ENCODE measurements at regions not wholly inside any gene's neighbourhood (a gene's known extent, or its start where the extent isn't known, plus 50 kb on each side); places are given as distances from the start of the nearest gene placed in this dataset.

GRCh38 chr1:157201767-157202166 lies 63.6 kb upstream of the ETV3 start:
- no peak overlapping the region for H3K4me2 ChIP-seq (ENCODE audit: low read length)
- H2AFZ ChIP-seq (ENCODE audit: low read depth, low read length) = no peak overlapping the region
- peaks cover 21% of the 10 kb centered on the region for H3K27me3 ChIP-seq (ENCODE audit: low read depth, low read length)
- no peak overlapping the region for H3K4me3 ChIP-seq (ENCODE audit: low read length)
- no peaks in the 10 kb centered on the region for H3K36me3 ChIP-seq (replicated peaks; ENCODE audit: low read depth, low read length)
- H3K4me1 ChIP-seq (ENCODE audit: low read length) = no peaks in the 10 kb centered on the region
- TF ChIP-seq EZH2phosphoT487 (IDR thresholded peaks at IDR 0.05; ENCODE audit: low read depth) = no peak
- no peak for TF ChIP-seq CTCF (IDR thresholded peaks at IDR 0.05; ENCODE audit: low read depth, low read length)
- no peak overlapping the region for H3K27ac ChIP-seq (ENCODE audit: low read length)
- H4K20me1 ChIP-seq (ENCODE audit: insufficient read depth, low read length) = no peaks in the 10 kb centered on the region
- no peaks in the 10 kb centered on the region for H3K79me2 ChIP-seq (ENCODE audit: low read length)
- no peaks in the 10 kb centered on the region for H3K9me3 ChIP-seq (ENCODE audit: insufficient read depth, low read length)
- no peak overlapping the region for H3K9ac ChIP-seq (ENCODE audit: low read length)

GRCh38 chr1:157200451-157200850 lies 62.3 kb upstream of the ETV3 start:
- Histone ChIP-seq H3K79me2 (ENCODE audit: low read length) (no peaks in the 10 kb centered on the region), H3K4me2 (ENCODE audit: low read length) (no peak overlapping the region), H3K4me1 (ENCODE audit: low read length) (no peaks in the 10 kb centered on the region), H3K4me3 (ENCODE audit: low read length) (no peak overlapping the region), H4K20me1 (ENCODE audit: insufficient read depth, low read length) (no peaks in the 10 kb centered on the region), H3K9ac (ENCODE audit: low read length) (no peak overlapping the region), H2AFZ (ENCODE audit: low read depth, low read length) (no peak overlapping the region), H3K27ac (ENCODE audit: low read length) (no peak overlapping the region), H3K9me3 (ENCODE audit: insufficient read depth, low read length) (no peaks in the 10 kb centered on the region), H3K27me3 (ENCODE audit: low read depth, low read length) (peaks cover 21% of the 10 kb centered on the region), H3K36me3 (replicated peaks; ENCODE audit: low read depth, low read length) (no peaks in the 10 kb centered on the region)
- TF ChIP-seq CTCF (IDR thresholded peaks at IDR 0.05; ENCODE audit: low read depth, low read length) = no peak
- TF ChIP-seq EZH2phosphoT487 (IDR thresholded peaks at IDR 0.05; ENCODE audit: low read depth) = no peak

- H3K27ac ChIP-seq (ENCODE audit: low read length) = no peak overlapping the region
- TF ChIP-seq EZH2phosphoT487 (IDR thresholded peaks at IDR 0.05; ENCODE audit: low read depth) = no peak
- no peak for TF ChIP-seq CTCF (IDR thresholded peaks at IDR 0.05; ENCODE audit: low read depth, low read length)
- no peaks in the 10 kb centered on the region for H3K9me3 ChIP-seq (ENCODE audit: insufficient read depth, low read length)
- H3K9ac ChIP-seq (ENCODE audit: low read length) = no peak overlapping the region
- H3K27me3 ChIP-seq (ENCODE audit: low read depth, low read length) = peaks cover 21% of the 10 kb centered on the region
- no peak overlapping the region for H2AFZ ChIP-seq (ENCODE audit: low read depth, low read length)
- no peak overlapping the region for H3K4me3 ChIP-seq (ENCODE audit: low read length)
- H4K20me1 ChIP-seq (ENCODE audit: insufficient read depth, low read length) = no peaks in the 10 kb centered on the region
- H3K79me2 ChIP-seq (ENCODE audit: low read length) = no peaks in the 10 kb centered on the region
- no peak overlapping the region for H3K4me2 ChIP-seq (ENCODE audit: low read length)
- no peaks in the 10 kb centered on the region for H3K4me1 ChIP-seq (ENCODE audit: low read length)
- H3K36me3 ChIP-seq (replicated peaks; ENCODE audit: low read depth, low read length) = no peaks in the 10 kb centered on the region
Measured at GRCh38 chr1:157199421-157199755, 61.2 kb upstream of the ETV3 start.

- Histone ChIP-seq H3K79me2 (ENCODE audit: low read length) (no peaks in the 10 kb centered on the region), H4K20me1 (ENCODE audit: insufficient read depth, low read length) (no peaks in the 10 kb centered on the region), H3K27me3 (ENCODE audit: low read depth, low read length) (peaks cover 18% of the 10 kb centered on the region), H3K4me1 (ENCODE audit: low read length) (peaks cover 3% of the 10 kb centered on the region), H3K4me2 (ENCODE audit: low read length) (no peak overlapping the region), H3K9me3 (ENCODE audit: insufficient read depth, low read length) (no peaks in the 10 kb centered on the region), H3K4me3 (ENCODE audit: low read length) (no peak overlapping the region), H3K36me3 (replicated peaks; ENCODE audit: low read depth, low read length) (no peaks in the 10 kb centered on the region), H3K9ac (ENCODE audit: low read length) (no peak overlapping the region), H3K27ac (ENCODE audit: low read length) (no peak overlapping the region), H2AFZ (ENCODE audit: low read depth, low read length) (no peak overlapping the region)
- TF ChIP-seq CTCF (IDR thresholded peaks at IDR 0.05; ENCODE audit: low read depth, low read length) = no peak
- TF ChIP-seq EZH2phosphoT487 (IDR thresholded peaks at IDR 0.05; ENCODE audit: low read depth) = no peak
Measured at GRCh38 chr1:157198619-157199420, 60.6 kb upstream of the ETV3 start.

Measured in OCI-LY3 (cell line).